Breast epithelium (tissue), 3 donors: ENCODE measurements at regions not wholly inside any gene's neighbourhood (a gene's known extent, or its start where the extent isn't known, plus 50 kb on each side); places are given as distances from the start of the nearest gene placed in this dataset.

Experiments
- POLR2A ChIP-seq: fragments of 450-650 bp; IDR thresholded peaks from one replicate; pipeline ENCODE4 v1.6.1; 2016; ENCODE audit warnings: antibody characterized with exemption, mild to moderate bottlenecking, moderate library complexity
- POLR2AphosphoS5 ChIP-seq, 3 donors: sonication (generic); formaldehyde crosslinking; IDR thresholded peaks; one replicate each; pipeline ENCODE4 v1.6.1; 2017; ENCODE audit warnings: antibody characterized with exemption in 3 of 3
- TF ChIP-seq, protein P1 (sequence below), 3 donors: fragments of 450-650 bp; IDR thresholded peaks; one replicate each; pipeline ENCODE4 v1.5.1; 2016 to 2017; ENCODE audit warnings: antibody characterized with exemption in 3 of 3, mild to moderate bottlenecking in 3 of 3, moderate library complexity in 3 of 3

GRCh38 chr5:56360816-56361215 lies 127.7 kb upstream of the ANKRD55 start:
- TF ChIP-seq, protein P1, sequence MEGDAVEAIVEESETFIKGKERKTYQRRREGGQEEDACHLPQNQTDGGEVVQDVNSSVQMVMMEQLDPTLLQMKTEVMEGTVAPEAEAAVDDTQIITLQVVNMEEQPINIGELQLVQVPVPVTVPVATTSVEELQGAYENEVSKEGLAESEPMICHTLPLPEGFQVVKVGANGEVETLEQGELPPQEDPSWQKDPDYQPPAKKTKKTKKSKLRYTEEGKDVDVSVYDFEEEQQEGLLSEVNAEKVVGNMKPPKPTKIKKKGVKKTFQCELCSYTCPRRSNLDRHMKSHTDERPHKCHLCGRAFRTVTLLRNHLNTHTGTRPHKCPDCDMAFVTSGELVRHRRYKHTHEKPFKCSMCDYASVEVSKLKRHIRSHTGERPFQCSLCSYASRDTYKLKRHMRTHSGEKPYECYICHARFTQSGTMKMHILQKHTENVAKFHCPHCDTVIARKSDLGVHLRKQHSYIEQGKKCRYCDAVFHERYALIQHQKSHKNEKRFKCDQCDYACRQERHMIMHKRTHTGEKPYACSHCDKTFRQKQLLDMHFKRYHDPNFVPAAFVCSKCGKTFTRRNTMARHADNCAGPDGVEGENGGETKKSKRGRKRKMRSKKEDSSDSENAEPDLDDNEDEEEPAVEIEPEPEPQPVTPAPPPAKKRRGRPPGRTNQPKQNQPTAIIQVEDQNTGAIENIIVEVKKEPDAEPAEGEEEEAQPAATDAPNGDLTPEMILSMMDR (IDR thresholded peaks at IDR 0.05) = no peak
- TF ChIP-seq POLR2A (no peak), POLR2AphosphoS5 (IDR thresholded peaks at IDR 0.05) (no peak)
